Choroid plexus epithelial cell (primary cell): ENCODE measurements at regions not wholly inside any gene's neighbourhood (a gene's known extent, or its start where the extent isn't known, plus 50 kb on each side); places are given as distances from the start of the nearest gene placed in this dataset.

Experiments used
- DNase-seq: peaks from one replicate; pipeline ENCODE4 v3.0.0-alpha.2; 2010; ENCODE audit warnings: low read depth
- H3K4me3 ChIP-seq: 2 replicates; pipeline ENCODE4 v1.5.1; 2011; ENCODE audit warnings: low read depth, mild to moderate bottlenecking, control low read depth, low read length, moderate library complexity
- TF ChIP-seq, protein P1 (sequence below): conservative IDR thresholded peaks from 2 replicates; pipeline ENCODE4 v1.5.1; 2011; ENCODE audit warnings: low read depth, mild to moderate bottlenecking, control low read depth, inconsistent platforms, low read length, moderate library complexity

DNA sequence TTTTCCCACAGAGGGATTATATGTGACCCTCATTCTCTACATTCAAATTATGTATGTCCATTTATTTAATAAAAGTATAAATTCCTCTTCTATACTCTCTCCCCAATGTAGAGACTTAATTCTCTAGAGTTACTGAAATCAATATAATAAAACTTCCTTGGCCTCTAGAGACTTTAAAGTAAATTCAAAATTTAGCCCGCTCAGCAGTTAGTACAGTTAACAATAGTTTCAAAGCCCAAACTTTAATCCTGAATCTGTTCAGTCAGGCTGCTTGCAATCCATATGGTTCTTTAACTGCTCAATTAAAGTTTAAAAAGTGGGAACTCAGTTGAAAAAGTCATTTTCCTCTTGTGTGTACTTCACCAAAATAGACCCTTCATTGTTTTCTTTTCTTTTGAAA, 2558.4 kb downstream of the ARAP2 start:
- TF ChIP-seq, protein P1, sequence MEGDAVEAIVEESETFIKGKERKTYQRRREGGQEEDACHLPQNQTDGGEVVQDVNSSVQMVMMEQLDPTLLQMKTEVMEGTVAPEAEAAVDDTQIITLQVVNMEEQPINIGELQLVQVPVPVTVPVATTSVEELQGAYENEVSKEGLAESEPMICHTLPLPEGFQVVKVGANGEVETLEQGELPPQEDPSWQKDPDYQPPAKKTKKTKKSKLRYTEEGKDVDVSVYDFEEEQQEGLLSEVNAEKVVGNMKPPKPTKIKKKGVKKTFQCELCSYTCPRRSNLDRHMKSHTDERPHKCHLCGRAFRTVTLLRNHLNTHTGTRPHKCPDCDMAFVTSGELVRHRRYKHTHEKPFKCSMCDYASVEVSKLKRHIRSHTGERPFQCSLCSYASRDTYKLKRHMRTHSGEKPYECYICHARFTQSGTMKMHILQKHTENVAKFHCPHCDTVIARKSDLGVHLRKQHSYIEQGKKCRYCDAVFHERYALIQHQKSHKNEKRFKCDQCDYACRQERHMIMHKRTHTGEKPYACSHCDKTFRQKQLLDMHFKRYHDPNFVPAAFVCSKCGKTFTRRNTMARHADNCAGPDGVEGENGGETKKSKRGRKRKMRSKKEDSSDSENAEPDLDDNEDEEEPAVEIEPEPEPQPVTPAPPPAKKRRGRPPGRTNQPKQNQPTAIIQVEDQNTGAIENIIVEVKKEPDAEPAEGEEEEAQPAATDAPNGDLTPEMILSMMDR: no peak
- no peak overlapping the region for H3K4me3 ChIP-seq
- no peak for DNase-seq

DNA sequence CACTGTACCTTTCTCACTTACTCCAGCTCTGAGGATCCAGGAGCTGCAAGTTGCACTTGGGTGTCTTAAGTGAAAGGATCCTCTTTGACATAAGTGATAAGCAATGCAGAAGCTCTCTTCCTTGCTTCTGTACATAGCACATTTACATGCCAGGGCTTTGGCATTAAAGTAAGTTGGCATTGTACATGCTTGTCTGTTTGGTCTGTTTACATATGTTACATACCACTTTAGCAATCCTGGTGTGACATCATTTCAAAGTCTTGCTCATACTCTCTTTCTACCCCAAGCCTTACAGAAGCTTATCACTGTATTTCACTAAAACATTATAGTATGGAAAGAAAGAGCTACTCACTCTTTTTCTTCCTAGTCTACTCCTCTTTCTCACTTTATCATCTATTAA, 2548.3 kb downstream of the ARAP2 start:
- TF ChIP-seq, protein P1: no peak
- DNase-seq: peak; percentile 42
- H3K4me3 ChIP-seq: no peak overlapping the region

DNA sequence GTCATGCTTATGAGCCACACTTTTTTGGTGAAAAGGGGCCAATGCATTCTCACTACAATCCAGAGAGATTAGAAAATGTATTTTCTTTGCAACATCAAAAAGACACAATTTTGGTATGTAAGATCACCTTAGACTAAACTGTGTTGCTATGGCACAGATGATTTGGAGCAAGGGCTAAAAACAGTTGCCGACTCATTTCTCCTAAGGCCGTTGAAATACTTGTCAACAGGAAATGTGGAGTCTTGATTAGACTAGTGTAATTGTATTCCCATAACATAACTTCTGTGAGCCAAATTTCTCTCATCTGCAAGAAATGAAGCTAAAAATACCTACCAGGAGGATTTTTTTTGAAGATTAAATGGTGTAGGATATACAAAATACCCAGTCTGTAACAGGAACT, 2547.7 kb downstream of the ARAP2 start:
- DNase-seq: peak; percentile 63
- H3K4me3 ChIP-seq: no peak overlapping the region
- TF ChIP-seq, protein P1: no peak

DNA sequence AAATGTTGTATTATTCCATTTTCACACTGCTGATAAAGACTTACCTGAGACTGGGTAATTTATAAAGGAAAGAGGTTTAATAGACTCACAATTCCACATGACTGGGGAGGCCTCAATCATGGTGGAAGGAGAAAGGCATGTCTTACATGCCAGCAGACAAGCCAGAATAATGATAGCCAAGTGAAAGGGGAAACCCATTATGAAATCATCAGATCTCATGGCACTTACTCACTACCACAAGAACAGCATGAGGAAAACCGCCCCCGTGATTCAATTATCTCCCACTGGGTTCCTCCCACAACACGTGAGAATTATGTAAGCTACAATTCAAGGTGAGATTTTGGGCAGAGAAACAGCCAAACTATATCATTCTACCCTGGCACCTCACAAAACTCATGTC, 2535.1 kb downstream of the ARAP2 start:
- peak; percentile 93 for DNase-seq
- H3K4me3 ChIP-seq: no peak overlapping the region
- TF ChIP-seq, protein P1: no peak

DNA sequence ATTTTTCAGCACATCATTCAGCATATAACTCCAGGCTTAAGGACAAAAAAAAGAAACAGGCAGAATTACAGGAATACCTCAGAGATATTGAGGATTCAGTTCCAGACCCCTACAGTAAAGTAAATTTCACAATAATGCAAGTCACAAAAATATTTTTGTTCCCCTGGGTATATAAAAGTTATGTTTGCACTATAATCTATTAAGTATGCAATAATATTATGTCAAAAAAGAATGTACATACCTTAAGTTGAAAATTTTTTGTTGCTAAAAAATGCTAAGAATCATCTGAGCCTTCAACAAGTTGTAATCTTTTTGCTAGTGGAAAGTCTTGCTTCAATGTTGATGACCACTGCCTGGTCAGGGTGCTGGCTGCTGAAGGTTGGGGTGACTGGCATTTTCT, 2532.5 kb downstream of the ARAP2 start:
- no peak for DNase-seq
- TF ChIP-seq, protein P1: no peak
- H3K4me3 ChIP-seq: no peak overlapping the region

DNA sequence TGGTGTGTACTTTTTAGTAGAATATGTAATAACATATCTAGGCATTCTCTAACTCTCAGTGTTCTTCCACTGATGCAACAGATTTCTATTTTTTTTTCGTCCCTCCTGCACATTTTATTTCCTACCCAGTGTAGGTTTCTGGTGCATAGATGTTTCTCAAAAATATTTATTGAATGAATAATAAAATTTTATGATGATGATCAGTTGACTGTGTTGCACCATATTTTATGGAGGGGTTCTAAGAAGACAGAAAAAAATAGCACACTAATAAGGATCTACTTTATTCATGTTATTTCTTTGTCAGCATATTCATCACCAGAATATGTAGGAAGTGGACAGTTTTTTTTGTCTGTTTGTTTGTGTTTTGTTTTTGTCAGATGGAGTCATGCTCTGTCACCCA, 2529.3 kb downstream of the ARAP2 start:
- TF ChIP-seq, protein P1: no peak
- DNase-seq: no peak
- no peak overlapping the region for H3K4me3 ChIP-seq

DNA sequence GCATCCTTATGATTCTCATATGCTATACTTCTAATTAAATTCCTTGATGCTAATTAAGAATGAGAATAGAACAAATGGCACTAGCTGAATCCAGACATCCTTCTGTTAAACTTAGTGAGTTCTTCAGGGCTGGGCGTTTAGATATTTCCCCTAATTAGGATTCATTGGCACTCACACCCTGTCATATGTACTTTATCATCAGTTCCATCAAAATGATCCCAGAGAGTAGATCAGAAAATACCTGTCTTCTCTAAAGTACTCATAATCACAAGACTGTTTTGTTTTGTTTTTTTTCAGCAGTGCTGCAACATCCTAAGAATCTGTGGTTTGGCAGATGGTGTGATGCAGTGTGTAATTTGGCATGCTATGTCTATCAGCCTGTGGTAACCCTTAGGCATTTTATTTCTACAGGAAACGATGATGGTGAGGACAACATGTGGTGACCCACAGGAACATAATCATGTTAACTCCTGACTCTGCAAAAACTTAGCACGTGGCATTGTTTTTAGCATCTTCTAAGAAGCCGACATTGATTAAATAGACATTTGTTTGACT, 2528.4 kb downstream of the ARAP2 start:
- no peak overlapping the region for H3K4me3 ChIP-seq
- DNase-seq: peak; percentile 98
- TF ChIP-seq, protein P1: no peak
